WTC11 (cell line): ENCODE measurements at regions not wholly inside any gene's neighbourhood (a gene's known extent, or its start where the extent isn't known, plus 50 kb on each side); places are given as distances from the start of the nearest gene placed in this dataset.

Experiments
- CREM ChIP-seq: sonication (generic); formaldehyde crosslinking; IDR thresholded peaks from 2 replicates; pipeline ENCODE4 v1.8.1; 2022; ENCODE audit warnings: mild to moderate bottlenecking, missing genetic modification reagents, moderate library complexity
- E2F5 ChIP-seq: sonication (generic); formaldehyde crosslinking; IDR thresholded peaks from 2 replicates; pipeline ENCODE4 v1.8.1; 2022; ENCODE audit warnings: mild to moderate bottlenecking, moderate library complexity, missing genetic modification reagents
- ELF4 ChIP-seq: sonication (generic); formaldehyde crosslinking; IDR thresholded peaks from 2 replicates; pipeline ENCODE4 v1.8.1; 2022; ENCODE audit warnings: low read depth, mild to moderate bottlenecking, moderate library complexity, missing genetic modification reagents
- FOXJ3 ChIP-seq: sonication (generic); formaldehyde crosslinking; IDR thresholded peaks from 2 replicates; pipeline ENCODE4 v1.9.0; 2021; ENCODE audit warnings: missing genetic modification reagents, mild to moderate bottlenecking, borderline replicate concordance
- TF ChIP-seq, protein P1 (sequence below): fragments of 200-600 bp; IDR thresholded peaks from 2 replicates; pipeline ENCODE4 v1.8.0; 2022; ENCODE audit warnings: antibody characterized with exemption
- TF ChIP-seq, protein P2 (sequence below): sonication (generic); formaldehyde crosslinking; IDR thresholded peaks from 2 replicates; pipeline ENCODE4 v1.8.0; 2022; ENCODE audit warnings: mild to moderate bottlenecking, missing genetic modification reagents
- TF ChIP-seq, protein P3 (sequence below): sonication (generic); formaldehyde crosslinking; IDR thresholded peaks from 2 replicates; pipeline ENCODE4 v1.8.0; 2023; ENCODE audit warnings: mild to moderate bottlenecking, missing genetic modification reagents

GRCh38 chr16:72299684-72300243, 127.8 kb upstream of the PMFBP1 start:
- TF ChIP-seq, protein P1, sequence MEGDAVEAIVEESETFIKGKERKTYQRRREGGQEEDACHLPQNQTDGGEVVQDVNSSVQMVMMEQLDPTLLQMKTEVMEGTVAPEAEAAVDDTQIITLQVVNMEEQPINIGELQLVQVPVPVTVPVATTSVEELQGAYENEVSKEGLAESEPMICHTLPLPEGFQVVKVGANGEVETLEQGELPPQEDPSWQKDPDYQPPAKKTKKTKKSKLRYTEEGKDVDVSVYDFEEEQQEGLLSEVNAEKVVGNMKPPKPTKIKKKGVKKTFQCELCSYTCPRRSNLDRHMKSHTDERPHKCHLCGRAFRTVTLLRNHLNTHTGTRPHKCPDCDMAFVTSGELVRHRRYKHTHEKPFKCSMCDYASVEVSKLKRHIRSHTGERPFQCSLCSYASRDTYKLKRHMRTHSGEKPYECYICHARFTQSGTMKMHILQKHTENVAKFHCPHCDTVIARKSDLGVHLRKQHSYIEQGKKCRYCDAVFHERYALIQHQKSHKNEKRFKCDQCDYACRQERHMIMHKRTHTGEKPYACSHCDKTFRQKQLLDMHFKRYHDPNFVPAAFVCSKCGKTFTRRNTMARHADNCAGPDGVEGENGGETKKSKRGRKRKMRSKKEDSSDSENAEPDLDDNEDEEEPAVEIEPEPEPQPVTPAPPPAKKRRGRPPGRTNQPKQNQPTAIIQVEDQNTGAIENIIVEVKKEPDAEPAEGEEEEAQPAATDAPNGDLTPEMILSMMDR = no peak
- TF ChIP-seq, protein P2, sequence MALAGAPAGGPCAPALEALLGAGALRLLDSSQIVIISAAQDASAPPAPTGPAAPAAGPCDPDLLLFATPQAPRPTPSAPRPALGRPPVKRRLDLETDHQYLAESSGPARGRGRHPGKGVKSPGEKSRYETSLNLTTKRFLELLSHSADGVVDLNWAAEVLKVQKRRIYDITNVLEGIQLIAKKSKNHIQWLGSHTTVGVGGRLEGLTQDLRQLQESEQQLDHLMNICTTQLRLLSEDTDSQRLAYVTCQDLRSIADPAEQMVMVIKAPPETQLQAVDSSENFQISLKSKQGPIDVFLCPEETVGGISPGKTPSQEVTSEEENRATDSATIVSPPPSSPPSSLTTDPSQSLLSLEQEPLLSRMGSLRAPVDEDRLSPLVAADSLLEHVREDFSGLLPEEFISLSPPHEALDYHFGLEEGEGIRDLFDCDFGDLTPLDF (CRISPR knock-in tag) = no peak
- TF ChIP-seq E2F5 (CRISPR knock-in tag) (no peak), ELF4 (no peak), FOXJ3 (no peak), CREM (no peak)
- TF ChIP-seq, protein P3, sequence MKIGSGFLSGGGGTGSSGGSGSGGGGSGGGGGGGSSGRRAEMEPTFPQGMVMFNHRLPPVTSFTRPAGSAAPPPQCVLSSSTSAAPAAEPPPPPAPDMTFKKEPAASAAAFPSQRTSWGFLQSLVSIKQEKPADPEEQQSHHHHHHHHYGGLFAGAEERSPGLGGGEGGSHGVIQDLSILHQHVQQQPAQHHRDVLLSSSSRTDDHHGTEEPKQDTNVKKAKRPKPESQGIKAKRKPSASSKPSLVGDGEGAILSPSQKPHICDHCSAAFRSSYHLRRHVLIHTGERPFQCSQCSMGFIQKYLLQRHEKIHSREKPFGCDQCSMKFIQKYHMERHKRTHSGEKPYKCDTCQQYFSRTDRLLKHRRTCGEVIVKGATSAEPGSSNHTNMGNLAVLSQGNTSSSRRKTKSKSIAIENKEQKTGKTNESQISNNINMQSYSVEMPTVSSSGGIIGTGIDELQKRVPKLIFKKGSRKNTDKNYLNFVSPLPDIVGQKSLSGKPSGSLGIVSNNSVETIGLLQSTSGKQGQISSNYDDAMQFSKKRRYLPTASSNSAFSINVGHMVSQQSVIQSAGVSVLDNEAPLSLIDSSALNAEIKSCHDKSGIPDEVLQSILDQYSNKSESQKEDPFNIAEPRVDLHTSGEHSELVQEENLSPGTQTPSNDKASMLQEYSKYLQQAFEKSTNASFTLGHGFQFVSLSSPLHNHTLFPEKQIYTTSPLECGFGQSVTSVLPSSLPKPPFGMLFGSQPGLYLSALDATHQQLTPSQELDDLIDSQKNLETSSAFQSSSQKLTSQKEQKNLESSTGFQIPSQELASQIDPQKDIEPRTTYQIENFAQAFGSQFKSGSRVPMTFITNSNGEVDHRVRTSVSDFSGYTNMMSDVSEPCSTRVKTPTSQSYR (CRISPR knock-in tag) = no peak
